ENCODE measurements at regions not wholly inside any gene's neighbourhood (a gene's known extent, or its start where the extent isn't known, plus 50 kb on each side); places are given as distances from the start of the nearest gene placed in this dataset.

DNA sequence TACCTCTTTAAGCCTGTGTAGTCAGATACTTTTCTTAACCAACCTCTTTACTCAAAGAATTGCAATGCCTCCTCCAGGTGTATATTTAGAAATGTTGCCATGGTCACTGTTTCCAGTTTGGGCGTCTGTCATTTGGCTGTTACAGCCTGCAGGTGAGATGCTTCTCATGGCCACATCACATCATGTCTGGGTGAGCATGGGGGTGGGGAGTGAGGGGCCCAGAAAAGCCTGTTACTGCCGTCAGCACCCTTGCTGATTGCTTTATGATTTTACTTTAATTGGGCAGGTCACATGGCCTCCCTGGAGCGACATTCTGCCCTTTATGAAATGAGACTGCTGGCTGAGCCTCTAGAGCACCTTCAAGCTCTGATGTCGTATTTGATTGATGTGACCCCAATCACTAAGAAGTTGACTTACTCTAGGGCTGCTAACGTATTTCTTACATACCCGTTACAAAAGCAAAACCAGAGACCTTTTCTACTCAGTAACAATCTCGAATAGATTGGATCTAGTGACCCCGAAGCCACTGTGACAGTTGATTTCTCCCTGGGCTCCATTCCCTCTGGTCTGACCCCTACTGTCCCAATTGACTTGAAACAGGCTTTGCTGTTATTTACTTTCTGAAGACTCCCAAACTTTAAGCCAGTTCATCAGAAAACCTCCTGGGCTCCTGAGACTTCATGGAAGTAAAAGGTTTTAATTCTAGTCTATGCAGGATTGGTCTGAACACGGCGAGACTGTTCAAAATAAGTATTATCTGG, 60.7 kb downstream of the OTUD1 start (continued):
- TF ChIP-seq, protein P1, sequence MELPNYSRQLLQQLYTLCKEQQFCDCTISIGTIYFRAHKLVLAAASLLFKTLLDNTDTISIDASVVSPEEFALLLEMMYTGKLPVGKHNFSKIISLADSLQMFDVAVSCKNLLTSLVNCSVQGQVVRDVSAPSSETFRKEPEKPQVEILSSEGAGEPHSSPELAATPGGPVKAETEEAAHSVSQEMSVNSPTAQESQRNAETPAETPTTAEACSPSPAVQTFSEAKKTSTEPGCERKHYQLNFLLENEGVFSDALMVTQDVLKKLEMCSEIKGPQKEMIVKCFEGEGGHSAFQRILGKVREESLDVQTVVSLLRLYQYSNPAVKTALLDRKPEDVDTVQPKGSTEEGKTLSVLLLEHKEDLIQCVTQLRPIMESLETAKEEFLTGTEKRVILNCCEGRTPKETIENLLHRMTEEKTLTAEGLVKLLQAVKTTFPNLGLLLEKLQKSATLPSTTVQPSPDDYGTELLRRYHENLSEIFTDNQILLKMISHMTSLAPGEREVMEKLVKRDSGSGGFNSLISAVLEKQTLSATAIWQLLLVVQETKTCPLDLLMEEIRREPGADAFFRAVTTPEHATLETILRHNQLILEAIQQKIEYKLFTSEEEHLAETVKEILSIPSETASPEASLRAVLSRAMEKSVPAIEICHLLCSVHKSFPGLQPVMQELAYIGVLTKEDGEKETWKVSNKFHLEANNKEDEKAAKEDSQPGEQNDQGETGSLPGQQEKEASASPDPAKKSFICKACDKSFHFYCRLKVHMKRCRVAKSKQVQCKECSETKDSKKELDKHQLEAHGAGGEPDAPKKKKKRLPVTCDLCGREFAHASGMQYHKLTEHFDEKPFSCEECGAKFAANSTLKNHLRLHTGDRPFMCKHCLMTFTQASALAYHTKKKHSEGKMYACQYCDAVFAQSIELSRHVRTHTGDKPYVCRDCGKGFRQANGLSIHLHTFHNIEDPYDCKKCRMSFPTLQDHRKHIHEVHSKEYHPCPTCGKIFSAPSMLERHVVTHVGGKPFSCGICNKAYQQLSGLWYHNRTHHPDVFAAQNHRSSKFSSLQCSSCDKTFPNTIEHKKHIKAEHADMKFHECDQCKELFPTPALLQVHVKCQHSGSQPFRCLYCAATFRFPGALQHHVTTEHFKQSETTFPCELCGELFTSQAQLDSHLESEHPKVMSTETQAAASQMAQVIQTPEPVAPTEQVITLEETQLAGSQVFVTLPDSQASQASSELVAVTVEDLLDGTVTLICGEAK (IDR thresholded peaks at IDR 0.05; ENCODE audit: borderline replicate concordance): no peak
- no peak for TF ChIP-seq SIN3A (IDR thresholded peaks at IDR 0.05; ENCODE audit: low read depth, low read length)
- TF ChIP-seq ZSCAN29 (IDR thresholded peaks at IDR 0.05): no peak
- TF ChIP-seq POU2F2 (IDR thresholded peaks at IDR 0.05; ENCODE audit: borderline replicate concordance, low read depth, low read length): no peak

DNA sequence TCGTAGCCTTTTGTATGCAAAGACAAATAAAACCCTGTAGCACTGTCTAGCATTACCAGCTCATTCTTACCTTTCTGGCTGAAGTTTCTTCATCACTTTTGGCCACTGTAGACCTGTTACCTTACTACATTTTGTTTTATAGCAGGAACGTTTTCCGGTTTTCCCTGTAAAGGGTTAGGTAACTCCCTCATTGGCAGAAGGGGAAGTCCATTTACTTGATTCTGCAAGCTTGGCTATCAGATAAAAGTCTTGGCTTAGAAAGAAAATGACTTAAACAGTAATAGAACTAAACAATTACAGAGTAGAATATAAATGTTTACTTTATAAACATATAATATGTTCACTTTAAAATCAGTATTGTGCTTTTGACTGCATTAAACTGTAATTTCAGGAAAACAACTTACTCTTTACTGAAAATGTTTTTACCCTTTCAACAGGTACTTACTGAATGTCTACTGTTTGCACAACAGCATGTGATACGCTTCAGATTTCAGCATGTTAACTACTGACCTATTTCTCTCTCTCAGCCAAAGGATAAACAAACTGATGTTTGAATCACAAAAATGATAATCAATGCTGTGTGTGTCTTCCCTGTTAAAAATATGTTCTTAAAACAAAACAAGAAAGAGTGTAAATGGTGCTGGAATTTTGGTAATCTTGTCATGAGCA, 67.1 kb downstream of the OTUD1 start:
- Histone ChIP-seq H3K27me3 (replicated peaks in 1 of 2; ENCODE audit: control insufficient read depth in 2 of 2, insufficient read depth in 2 of 2, low read length in 1 of 2) (no peaks in the 10 kb centered on the region), H3K4me3 (no peak overlapping the region), H3K9ac (ENCODE audit: control insufficient read depth, insufficient read depth, low read length) (no peak overlapping the region), H3K4me1 (ENCODE audit: control insufficient read depth, insufficient read depth, low read length) (no peaks in the 10 kb centered on the region), H3K27ac (ENCODE audit: control insufficient read depth, insufficient read depth) (no peak overlapping the region), H3K79me2 (ENCODE audit: control insufficient read depth, insufficient read depth, low read length) (no peaks in the 10 kb centered on the region), H4K20me1 (ENCODE audit: control insufficient read depth, insufficient read depth) (no peaks in the 10 kb centered on the region), H3K36me3 (ENCODE audit: control insufficient read depth in 2 of 2, insufficient read depth in 2 of 2, low read length in 1 of 2) (no peaks in the 10 kb centered on the region), H3K9me3 (replicated peaks; ENCODE audit: control insufficient read depth, insufficient read depth, low read length) (no peaks in the 10 kb centered on the region), H2AFZ (ENCODE audit: control insufficient read depth, low read depth, low read length) (no peak overlapping the region), H3K4me2 (ENCODE audit: control insufficient read depth, insufficient read depth) (no peak overlapping the region)
- 21% methylated on average over 4 of the region's 4 CpGs for WGBS (ENCODE audit: insufficient coverage, insufficient replicate concordance, low lambda C conversion rate, missing lambda C conversion rate)
- CTCF ChIA-PET: no interaction called here
- in situ Hi-C loops (cut with MboI): no loop called here
- BruUV-seq (replicated peaks): no TSS peak
- intact Hi-C loops (cut with micrococcal nuclease; ENCODE audit: unreplicated experiment): no loop called here
- no peak for ATAC-seq
- RAD21 ChIA-PET (ENCODE audit: unreplicated experiment): no interaction called here
- SMC1A ChIA-PET (ENCODE audit: uncharacterized antibody, unreplicated experiment): no interaction called here
- DNase-seq (ENCODE audit: low read depth, low spot score): no peak
- POLR2A ChIA-PET: no interaction called here
- no peak for FAIRE-seq
- TF ChIP-seq, protein P2, sequence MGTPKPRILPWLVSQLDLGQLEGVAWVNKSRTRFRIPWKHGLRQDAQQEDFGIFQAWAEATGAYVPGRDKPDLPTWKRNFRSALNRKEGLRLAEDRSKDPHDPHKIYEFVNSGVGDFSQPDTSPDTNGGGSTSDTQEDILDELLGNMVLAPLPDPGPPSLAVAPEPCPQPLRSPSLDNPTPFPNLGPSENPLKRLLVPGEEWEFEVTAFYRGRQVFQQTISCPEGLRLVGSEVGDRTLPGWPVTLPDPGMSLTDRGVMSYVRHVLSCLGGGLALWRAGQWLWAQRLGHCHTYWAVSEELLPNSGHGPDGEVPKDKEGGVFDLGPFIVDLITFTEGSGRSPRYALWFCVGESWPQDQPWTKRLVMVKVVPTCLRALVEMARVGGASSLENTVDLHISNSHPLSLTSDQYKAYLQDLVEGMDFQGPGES (IDR thresholded peaks at IDR 0.05): no peak
- TF ChIP-seq ETV6 (conservative IDR thresholded peaks at IDR 0.05 in 1 of 2, IDR thresholded peaks at IDR 0.05 in 1 of 2; ENCODE audit: borderline replicate concordance in 1 of 2, low read depth in 1 of 2) (no peak), POLR2AphosphoS5 (IDR thresholded peaks at IDR 0.05; ENCODE audit: low read length) (no peak), RBBP5 (conservative IDR thresholded peaks at IDR 0.05) (no peak), ZBED1 (IDR thresholded peaks at IDR 0.05; ENCODE audit: borderline replicate concordance) (no peak), ZNF217 (IDR thresholded peaks at IDR 0.05) (no peak), EGR1 (IDR thresholded peaks at IDR 0.05; ENCODE audit: borderline replicate concordance in 1 of 2, low read depth in 2 of 2, low read length in 2 of 2) (no peak), TCF3 (IDR thresholded peaks at IDR 0.05; ENCODE audit: borderline replicate concordance, insufficient read depth, low read depth, low read length) (no peak), NR2C1 (IDR thresholded peaks at IDR 0.05) (no peak), POLR2A (IDR thresholded peaks at IDR 0.05; ENCODE audit: low read depth, low read length) (no peak), PML (IDR thresholded peaks at IDR 0.05; ENCODE audit: low read length) (no peak), SREBF1 (IDR thresholded peaks at IDR 0.05; ENCODE audit: low read length) (no peak)
- TF ChIP-seq, protein P3, sequence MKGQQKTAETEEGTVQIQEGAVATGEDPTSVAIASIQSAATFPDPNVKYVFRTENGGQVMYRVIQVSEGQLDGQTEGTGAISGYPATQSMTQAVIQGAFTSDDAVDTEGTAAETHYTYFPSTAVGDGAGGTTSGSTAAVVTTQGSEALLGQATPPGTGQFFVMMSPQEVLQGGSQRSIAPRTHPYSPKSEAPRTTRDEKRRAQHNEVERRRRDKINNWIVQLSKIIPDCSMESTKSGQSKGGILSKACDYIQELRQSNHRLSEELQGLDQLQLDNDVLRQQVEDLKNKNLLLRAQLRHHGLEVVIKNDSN (IDR thresholded peaks at IDR 0.05; ENCODE audit: borderline replicate concordance, extremely low read length, insufficient read depth, low read depth, low read length): no peak

Measured in GM12878 (cell line).